ENCODE measurements at regions not wholly inside any gene's neighbourhood (a gene's known extent, or its start where the extent isn't known, plus 50 kb on each side); places are given as distances from the start of the nearest gene placed in this dataset.
"Not testable (repeated sequence)": the region's sequence is repeated elsewhere in the genome, so short reads cannot be mapped to it uniquely, and the experiment has no call there.

GRCh38 chr1:842799-843198 is 80.9 kb upstream of the SAMD11 start:
- H3K18ac ChIP-seq (ENCODE audit: extremely low read depth, low read length); H2BK20ac ChIP-seq (ENCODE audit: low read length); H4K20me1 ChIP-seq (replicated peaks in 1 of 2; ENCODE audit: control insufficient read depth in 1 of 2, insufficient read depth in 2 of 2, low read length in 2 of 2); H3K4me2 ChIP-seq (ENCODE audit: insufficient read depth in 1 of 2, low read depth in 2 of 2, low read length in 2 of 2); H2BK5ac ChIP-seq (ENCODE audit: low read depth, low read length); H3K79me2 ChIP-seq (ENCODE audit: control insufficient read depth in 1 of 2, insufficient read depth in 2 of 2, low read length in 2 of 2); H2BK120ac ChIP-seq (replicated peaks; ENCODE audit: low read depth, low read length); H3K4me3 ChIP-seq (ENCODE audit: extremely low read depth in 1 of 4, insufficient read depth in 2 of 4, low read depth in 3 of 4, low read length in 4 of 4); H4K8ac ChIP-seq (ENCODE audit: extremely low read depth, insufficient read depth, low read length); H3K27me3 ChIP-seq (replicated peaks in 1 of 4; ENCODE audit: control insufficient read depth in 3 of 4, extremely low read depth in 1 of 4, insufficient read depth in 3 of 4, low read length in 3 of 4); H2AFZ ChIP-seq (ENCODE audit: low read length); H3K9ac ChIP-seq (replicated peaks in 1 of 4; ENCODE audit: extremely low read depth in 1 of 4, low read depth in 3 of 4, low read length in 3 of 4); H3K9me3 ChIP-seq (ENCODE audit: insufficient read depth in 2 of 2, low read depth in 1 of 2, low read length in 1 of 2); H3K4ac ChIP-seq (replicated peaks; ENCODE audit: insufficient read length, low read depth, low read length); H4K91ac ChIP-seq (replicated peaks; ENCODE audit: insufficient read length, low read length); DNase-seq (ENCODE audit: low read depth in 1 of 2, low spot score in 2 of 2); H2BK12ac ChIP-seq (ENCODE audit: low read depth, low read length); H2BK15ac ChIP-seq (ENCODE audit: low read length); H3K23me2 ChIP-seq (ENCODE audit: low read depth, low read length); H3K36me3 ChIP-seq (ENCODE audit: control insufficient read depth in 2 of 4, insufficient read depth in 4 of 4, low read length in 3 of 4); FAIRE-seq; H3K27ac ChIP-seq (ENCODE audit: low read depth, low read length); CTCF ChIA-PET (ENCODE audit: partially characterized antibody); H4K5ac ChIP-seq (ENCODE audit: insufficient read length, low read depth, low read length); H3K23ac ChIP-seq (ENCODE audit: insufficient read length); H3K14ac ChIP-seq (ENCODE audit: insufficient read length); H3K4me1 ChIP-seq (replicated peaks in 1 of 4; ENCODE audit: control insufficient read depth in 3 of 4, insufficient read depth in 4 of 4, low read length in 3 of 4); H3K56ac ChIP-seq (replicated peaks; ENCODE audit: insufficient read length, low read depth, low read length); POLR2A ChIA-PET (ENCODE audit: partially characterized antibody); H2AK5ac ChIP-seq (ENCODE audit: low read depth, low read length); H3K79me1 ChIP-seq (ENCODE audit: low read depth, low read length): not testable (repeated sequence)
- 95% methylated on average over 10 of the region's 10 CpGs; no CpG with 5 or more reads in 1 of the 2 experiments for WGBS, 2 experiments (ENCODE audit: extremely low coverage in 1 of 2, insufficient coverage in 1 of 2, insufficient read length in 1 of 2, insufficient replicate concordance in 2 of 2, low coverage in 1 of 2, low lambda C conversion rate in 2 of 2, missing lambda C conversion rate in 1 of 2)

GRCh38 chr1:843946-844345 is 79.8 kb upstream of the SAMD11 start:
- 71% methylated on average over 5 of the region's 5 CpGs; no CpG with 5 or more reads in 1 of the 2 experiments for WGBS, 2 experiments (ENCODE audit: extremely low coverage in 1 of 2, insufficient coverage in 1 of 2, insufficient read length in 1 of 2, insufficient replicate concordance in 2 of 2, low coverage in 1 of 2, low lambda C conversion rate in 2 of 2, missing lambda C conversion rate in 1 of 2)
- H3K36me3 ChIP-seq (ENCODE audit: control insufficient read depth in 2 of 4, insufficient read depth in 4 of 4, low read length in 3 of 4); H3K23ac ChIP-seq (ENCODE audit: insufficient read length); H3K9ac ChIP-seq (replicated peaks in 1 of 4; ENCODE audit: extremely low read depth in 1 of 4, low read depth in 3 of 4, low read length in 3 of 4); H2BK120ac ChIP-seq (replicated peaks; ENCODE audit: low read depth, low read length); H3K14ac ChIP-seq (ENCODE audit: insufficient read length); H3K9me3 ChIP-seq (ENCODE audit: insufficient read depth in 2 of 2, low read depth in 1 of 2, low read length in 1 of 2); H4K8ac ChIP-seq (ENCODE audit: extremely low read depth, insufficient read depth, low read length); H2BK5ac ChIP-seq (ENCODE audit: low read depth, low read length); H3K27me3 ChIP-seq (replicated peaks in 1 of 4; ENCODE audit: control insufficient read depth in 3 of 4, extremely low read depth in 1 of 4, insufficient read depth in 3 of 4, low read length in 3 of 4); H3K23me2 ChIP-seq (ENCODE audit: low read depth, low read length); H3K79me1 ChIP-seq (ENCODE audit: low read depth, low read length); H4K91ac ChIP-seq (replicated peaks; ENCODE audit: insufficient read length, low read length); H2AFZ ChIP-seq (ENCODE audit: low read length); H3K56ac ChIP-seq (replicated peaks; ENCODE audit: insufficient read length, low read depth, low read length); FAIRE-seq; DNase-seq (ENCODE audit: low read depth in 1 of 2, low spot score in 2 of 2); H4K20me1 ChIP-seq (replicated peaks in 1 of 2; ENCODE audit: control insufficient read depth in 1 of 2, insufficient read depth in 2 of 2, low read length in 2 of 2); H3K79me2 ChIP-seq (ENCODE audit: control insufficient read depth in 1 of 2, insufficient read depth in 2 of 2, low read length in 2 of 2); CTCF ChIA-PET (ENCODE audit: partially characterized antibody); H2AK5ac ChIP-seq (ENCODE audit: low read depth, low read length); H3K18ac ChIP-seq (ENCODE audit: extremely low read depth, low read length); H4K5ac ChIP-seq (ENCODE audit: insufficient read length, low read depth, low read length); H3K27ac ChIP-seq (ENCODE audit: low read depth, low read length); H3K4ac ChIP-seq (replicated peaks; ENCODE audit: insufficient read length, low read depth, low read length); H3K4me3 ChIP-seq (ENCODE audit: extremely low read depth in 1 of 4, insufficient read depth in 2 of 4, low read depth in 3 of 4, low read length in 4 of 4); H3K4me1 ChIP-seq (replicated peaks in 1 of 4; ENCODE audit: control insufficient read depth in 3 of 4, insufficient read depth in 4 of 4, low read length in 3 of 4); H2BK20ac ChIP-seq (ENCODE audit: low read length); POLR2A ChIA-PET (ENCODE audit: partially characterized antibody); H2BK15ac ChIP-seq (ENCODE audit: low read length); H3K4me2 ChIP-seq (ENCODE audit: insufficient read depth in 1 of 2, low read depth in 2 of 2, low read length in 2 of 2): not testable (repeated sequence)
- peak overlapping the region; percentile 75; the same call in 1 of the 2 replicates for H2BK12ac ChIP-seq (ENCODE audit: low read depth, low read length)

Measured in H1 (cell line).